K562 (cell line): ENCODE measurements at regions not wholly inside any gene's neighbourhood (a gene's known extent, or its start where the extent isn't known, plus 50 kb on each side); places are given as distances from the start of the nearest gene placed in this dataset.

ENCODE experiments used
- ATAC-seq: fragments of 200-7000 bp; cut with Tn5 transposase; 3 replicates; pipeline ENCODE4 v1.9.1; 2020; ENCODE audit warnings: moderate library complexity
- BruUV-seq: library from RNA; stranded (reverse); fragments of 400-500 nt; replicated peaks from 2 replicates; lab custom pipeline; 2021; lab: Mats Ljungman, UMichigan
- CTCF ChIA-PET: fragments of 300-600 bp; formaldehyde crosslinking; extraction: SDS; loops from one replicate; lab custom pipeline; 2021; ENCODE audit warnings: low intra/inter-chr PET ratio; lab: Yijun Ruan, JAX
- POLR2A ChIA-PET: fragments of 300-600, 350-650 bp; sonication (Branson Sonifier 250); formaldehyde crosslinking; extraction: SDS; loops from one replicate; lab custom pipeline; 2021; ENCODE audit warnings: antibody characterized with exemption, inconsistent platforms; lab: Yijun Ruan, JAX
- DNase-seq, 4 experiments: peaks; one replicate each; pipeline versions ENCODE4 v3.0.0 to v3.0.0-alpha.2; 2011 to 2018; ENCODE audit warnings: low spot score in 3 of 4, mixed read lengths in 3 of 4; ENCODE audit errors: extremely low read depth in 1 of 4
- FAIRE-seq: peaks from 2 replicates; lab custom pipeline; 2011; peaks lifted over from hg19 to GRCh38; lab: Jason Lieb, UNC
- H2AFZ ChIP-seq: 2 replicates; pipeline ENCODE4 v1.6.0; 2011; ENCODE audit warnings: low read depth, low read length, control low read depth, inconsistent platforms
- H3K27ac ChIP-seq: fragments of 200-600 bp; 3 replicates; pipeline ENCODE4 v1.8.0; 2011; ENCODE audit warnings: low read depth, mild to moderate bottlenecking, control low read depth, inconsistent platforms, low read length, moderate library complexity, mixed read lengths; ENCODE audit errors: extremely low read depth
- H3K27me3 ChIP-seq, 2 experiments: fragments of 300-600 bp in 1 of 2; 2 replicates in 1 of 2; 3 replicates in 1 of 2; pipeline versions ENCODE4 v1.6.0 to v1.8.0; 2011; ENCODE audit warnings: inconsistent platforms in 2 of 2, low read length in 2 of 2, mild to moderate bottlenecking in 1 of 2, mixed read lengths in 1 of 2, moderate library complexity in 1 of 2; ENCODE audit not compliant: control insufficient read depth in 2 of 2, insufficient read depth in 2 of 2
- H3K36me3 ChIP-seq: fragments of 300-600 bp; 3 replicates; pipeline ENCODE4 v1.8.0; 2011; ENCODE audit warnings: mild to moderate bottlenecking, low read length, inconsistent platforms; ENCODE audit not compliant: control insufficient read depth, insufficient read depth
- H3K4me1 ChIP-seq, 2 experiments: fragments of 200-600 bp in 1 of 2; replicated peaks in 1 of 2; 2 replicates in 1 of 2; 3 replicates in 1 of 2; pipeline versions ENCODE4 v1.5.1 to v1.8.0; 2011; ENCODE audit warnings: inconsistent platforms in 2 of 2, low read length in 2 of 2, mild to moderate bottlenecking in 1 of 2, mixed read lengths in 1 of 2, moderate library complexity in 1 of 2; ENCODE audit not compliant: control insufficient read depth in 2 of 2, insufficient read depth in 2 of 2
- H3K4me2 ChIP-seq: 2 replicates; pipeline ENCODE4 v1.6.1; 2011; ENCODE audit warnings: low read length, control low read depth, inconsistent platforms, mixed read lengths; ENCODE audit not compliant: insufficient read depth
- H3K4me3 ChIP-seq: fragments of 200-600 bp; sonication (generic), shearing (Covaris generic); 2 replicates; pipeline ENCODE4 v1.5.1; 2016; ENCODE audit warnings: control low read depth, inconsistent platforms
- H3K79me2 ChIP-seq: fragments of 200-600 bp; 3 replicates; pipeline ENCODE4 v1.8.0; 2011; ENCODE audit warnings: low read length, inconsistent platforms; ENCODE audit not compliant: control insufficient read depth, insufficient read depth
- H3K9ac ChIP-seq, 2 experiments: 2 replicates each; pipeline versions ENCODE4 v1.6.0 to v1.6.1; 2011; ENCODE audit warnings: low read depth in 2 of 2, low read length in 2 of 2, control low read depth in 1 of 2, inconsistent platforms in 1 of 2, mild to moderate bottlenecking in 1 of 2, mixed read lengths in 1 of 2; ENCODE audit not compliant: insufficient read depth in 1 of 2
- H3K9me1 ChIP-seq: one replicate; pipeline ENCODE4 v1.6.0; 2011; ENCODE audit warnings: inconsistent platforms, mild to moderate bottlenecking, low read length, moderate library complexity; ENCODE audit not compliant: control insufficient read depth, insufficient read depth
- H3K9me3 ChIP-seq: replicated peaks from 2 replicates; pipeline ENCODE4 v1.5.1; 2011; ENCODE audit warnings: low read depth, low read length, inconsistent platforms; ENCODE audit not compliant: control insufficient read depth, insufficient read depth
- H4K20me1 ChIP-seq: replicated peaks from 2 replicates; pipeline ENCODE4 v1.6.1; 2011; ENCODE audit warnings: low read length, inconsistent platforms, mixed read lengths; ENCODE audit not compliant: control insufficient read depth, insufficient read depth
- FOSL1 ChIP-seq: fragments of 200-800 bp; sonication (Bioruptor generic); conservative IDR thresholded peaks from 2 replicates; pipeline ENCODE4 v1.6.1; 2016; ENCODE audit warnings: missing genetic modification characterization, missing compliant biosample characterization
- HNRNPL ChIP-seq: fragments of 200-400 bp; formaldehyde crosslinking; IDR thresholded peaks from 2 replicates; pipeline ENCODE4 v1.6.1; 2017; ENCODE audit warnings: low read depth, mild to moderate bottlenecking, low read length
- KDM2B ChIP-seq: fragments of 250-450 bp; sonication (Bioruptor Pico); IDR thresholded peaks from 2 replicates; pipeline ENCODE4 v1.8.0; 2021; ENCODE audit warnings: mild to moderate bottlenecking, moderate library complexity
- KDM4B ChIP-seq, 2 experiments: fragments of 450-650 bp in 1 of 2; sonication (generic) in 1 of 2; IDR thresholded peaks; 2 replicates each; pipeline ENCODE4 v1.6.1; 2016 to 2017; ENCODE audit warnings: borderline replicate concordance in 2 of 2, antibody characterized with exemption in 1 of 2, low read depth in 1 of 2, mild to moderate bottlenecking in 1 of 2
- NFE2 ChIP-seq: IDR thresholded peaks from 2 replicates; pipeline ENCODE4 v1.6.1; 2014; ENCODE audit warnings: antibody characterized with exemption, low read depth
- POLR2G ChIP-seq: fragments of 200-400 bp; formaldehyde crosslinking; IDR thresholded peaks from 2 replicates; pipeline ENCODE4 v1.6.1; 2017; ENCODE audit warnings: low read depth, mild to moderate bottlenecking, antibody characterized with exemption, low read length, moderate library complexity
- SOX6 ChIP-seq: fragments of 450-650 bp; IDR thresholded peaks from 2 replicates; pipeline ENCODE4 v1.6.1; 2014; ENCODE audit warnings: mild to moderate bottlenecking
- SPI1 ChIP-seq: IDR thresholded peaks from 2 replicates; pipeline ENCODE4 v1.6.1; 2011; ENCODE audit warnings: low read depth, low read length, control low read depth, borderline replicate concordance
- ZNF668 ChIP-seq: fragments of 250-450 bp; sonication (Bioruptor Pico); IDR thresholded peaks from 2 replicates; pipeline ENCODE4 v1.8.0; 2022; ENCODE audit warnings: mild to moderate bottlenecking, inconsistent platforms
- WGBS: fragments of 100-300 bp; shearing (Covaris generic); methylation state at CpG from one replicate; pipeline ENCODE4 v1.1.6; 2016; ENCODE audit warnings: low coverage, mixed read lengths; ENCODE audit not compliant: insufficient coverage; ENCODE audit errors: missing lambda C conversion rate; 5-methylcytosine and 5-hydroxymethylcytosine counted together
- in situ Hi-C: fragments of 300-500 bp; cut with MboI; formaldehyde crosslinking; loops from 4 replicates; pipeline ENCODE4 v1.15.0; 2018; ENCODE audit warnings: inconsistent platforms, mixed read lengths
- intact Hi-C: fragments of 100-400 bp; cut with micrococcal nuclease; formaldehyde crosslinking; loops from 2 replicates; pipeline ENCODE4 v1.14.2; 2022
- TF ChIP-seq, protein P1 (sequence below), 3 experiments: fragments of 200-800 bp in 1 of 3; sonication (Bioruptor generic) in 1 of 3; sonication (generic) in 1 of 3; formaldehyde crosslinking in 1 of 3; IDR thresholded peaks; 2 replicates each; pipeline versions ENCODE4 v1.6.1 to v1.8.0; 2016 to 2022; ENCODE audit warnings: mild to moderate bottlenecking in 2 of 3, missing compliant biosample characterization in 2 of 3, missing genetic modification characterization in 2 of 3, missing genetic modification reagents in 1 of 3
- TF ChIP-seq, protein P2 (sequence below), 2 experiments: fragments of 450-650 bp in 1 of 2; sonication (generic) in 1 of 2; formaldehyde crosslinking; conservative IDR thresholded peaks; 2 replicates each; pipeline versions ENCODE4 v1.4.0 to v1.8.1; 2020 to 2022; ENCODE audit warnings: mild to moderate bottlenecking in 1 of 2, missing genetic modification reagents in 1 of 2
- TF ChIP-seq, protein P3 (sequence below), 2 experiments: IDR thresholded peaks; 2 replicates each; pipeline ENCODE4 v1.6.1; 2011; ENCODE audit warnings: borderline replicate concordance in 1 of 2, control low read depth in 1 of 2, low read depth in 1 of 2, low read length in 1 of 2, mild to moderate bottlenecking in 1 of 2, mixed read lengths in 1 of 2, moderate library complexity in 1 of 2; ENCODE audit not compliant: insufficient read depth in 1 of 2, insufficient read length in 1 of 2, poor library complexity in 1 of 2, severe bottlenecking in 1 of 2; ENCODE audit errors: extremely low read depth in 1 of 2

DNA sequence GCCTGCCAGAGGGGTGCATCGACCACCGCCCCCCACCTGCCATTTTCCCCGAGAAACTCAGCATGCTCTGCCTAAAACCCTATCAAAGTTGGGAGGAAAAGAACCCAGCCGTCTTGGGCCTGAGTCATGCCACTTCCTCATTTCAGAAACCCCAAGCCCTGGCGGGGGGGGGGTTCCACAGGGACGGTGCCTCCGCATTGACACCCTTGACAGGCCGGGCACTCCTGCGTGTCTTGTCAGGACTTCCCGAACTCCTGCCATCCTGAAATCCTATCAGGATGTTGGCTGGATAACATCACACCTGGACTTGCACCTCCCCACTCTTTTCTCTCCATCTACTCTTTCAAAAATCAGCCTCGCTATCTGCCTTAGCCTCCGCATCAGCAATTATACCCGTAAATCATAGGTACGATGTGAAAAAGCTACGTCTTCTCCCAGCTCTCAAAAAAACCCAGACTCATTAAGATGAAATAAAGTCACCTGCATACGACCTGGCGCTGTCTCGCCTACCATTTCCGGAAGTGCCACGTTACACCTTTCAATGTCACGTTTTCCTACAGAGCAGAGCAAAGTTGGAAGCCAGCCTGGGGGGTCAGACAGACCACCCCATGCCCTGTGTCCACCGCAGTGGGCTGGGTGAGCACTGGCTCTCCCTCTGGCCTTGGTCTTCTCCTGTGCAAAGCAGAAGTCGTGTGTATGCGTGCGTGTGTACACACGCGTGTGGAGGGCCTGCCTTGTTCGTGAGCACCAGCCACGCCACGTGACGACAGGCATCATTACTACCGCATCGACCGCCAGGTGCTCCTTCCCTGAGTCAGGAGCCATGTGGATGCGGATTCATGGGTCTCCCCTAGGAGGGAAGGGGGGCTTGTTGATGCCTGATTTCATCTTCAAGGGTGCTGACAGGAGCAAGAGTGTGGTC is 96.7 kb downstream of the RFLNA start (continued):
- TF ChIP-seq, protein P1, sequence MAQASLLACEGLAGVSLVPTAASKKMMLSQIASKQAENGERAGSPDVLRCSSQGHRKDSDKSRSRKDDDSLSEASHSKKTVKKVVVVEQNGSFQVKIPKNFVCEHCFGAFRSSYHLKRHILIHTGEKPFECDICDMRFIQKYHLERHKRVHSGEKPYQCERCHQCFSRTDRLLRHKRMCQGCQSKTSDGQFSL (CRISPR knock-in tag; IDR thresholded peaks at IDR 0.05): peak; percentile 96
- TF ChIP-seq, protein P1 (tag; IDR thresholded peaks at IDR 0.05): no peak
- peak; percentile 40; the same call in 1 of the 2 replicates for TF ChIP-seq NFE2

DNA sequence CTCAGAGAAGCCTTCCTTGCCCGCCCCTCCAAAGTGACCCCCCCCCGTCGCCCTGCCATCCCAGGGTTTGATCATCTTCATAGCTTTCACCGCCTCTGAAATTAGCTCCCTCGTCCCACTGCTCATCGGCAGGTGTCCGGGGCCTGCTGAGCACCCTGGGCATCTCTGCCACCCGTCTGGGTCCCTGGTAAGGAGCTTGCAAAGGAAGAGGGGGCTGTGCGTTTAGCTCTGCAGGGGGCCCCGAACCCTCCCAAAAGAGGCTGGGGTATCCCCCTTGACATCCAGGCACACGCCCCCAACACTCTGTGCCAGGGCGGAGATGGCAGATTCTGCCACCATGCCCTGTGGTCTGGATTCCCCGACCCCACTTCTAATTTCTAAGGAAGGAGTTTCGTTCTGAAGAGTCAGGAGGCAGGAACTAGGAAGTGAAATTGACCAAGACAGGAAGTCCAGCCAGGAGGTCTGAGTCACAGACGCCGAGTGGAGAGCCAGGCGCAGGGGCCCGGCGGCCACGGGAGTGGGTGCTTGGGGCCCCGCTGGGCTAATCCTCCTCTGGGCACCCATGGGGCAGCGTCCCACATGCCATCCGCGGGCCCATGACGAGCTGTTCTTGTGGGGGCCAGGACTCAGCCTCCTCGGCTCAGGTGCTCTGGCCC is 95.7 kb downstream of the RFLNA start:
- H3K9me1 ChIP-seq: no peaks in the 10 kb centered on the region
- intact Hi-C loops: no loop called here
- H3K79me2 ChIP-seq: no peaks in the 10 kb centered on the region
- ChIA-PET POLR2A (interaction anchor here (1.4 kb wide), 1 partner anchor 8 kb away, joined by 4 read pairs; no protein-coding TSS in a partner anchor), CTCF (no interaction called here)
- FAIRE-seq (no peak), ATAC-seq (no peak), DNase-seq (no peak)
- no peak overlapping the region for H2AFZ ChIP-seq
- no peaks in the 10 kb centered on the region for H3K27me3 ChIP-seq
- 72% methylated on average over 19 of the region's 26 CpGs for WGBS
- no TSS peak for BruUV-seq
- TF ChIP-seq FOSL1 (tag) (0 out of 2 replicates have a peak, but pooled peaks have one; percentile 9), KDM4B (IDR thresholded peaks at IDR 0.05; ENCODE audit: borderline replicate concordance in 2 of 2, low read depth in 1 of 2) (no peak), KDM2B (no peak), SOX6 (no peak), HNRNPL (no peak), SPI1 (peak; percentile 36; the same call in 1 of the 2 replicates), ZNF668 (CRISPR knock-in tag) (no peak), POLR2G (peak; percentile 41; the same call in 1 of the 2 replicates)
- TF ChIP-seq, protein P2, sequence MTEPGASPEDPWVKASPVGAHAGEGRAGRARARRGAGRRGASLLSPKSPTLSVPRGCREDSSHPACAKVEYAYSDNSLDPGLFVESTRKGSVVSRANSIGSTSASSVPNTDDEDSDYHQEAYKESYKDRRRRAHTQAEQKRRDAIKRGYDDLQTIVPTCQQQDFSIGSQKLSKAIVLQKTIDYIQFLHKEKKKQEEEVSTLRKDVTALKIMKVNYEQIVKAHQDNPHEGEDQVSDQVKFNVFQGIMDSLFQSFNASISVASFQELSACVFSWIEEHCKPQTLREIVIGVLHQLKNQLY (CRISPR knock-in tag; conservative IDR thresholded peaks at IDR 0.05): no peak
- TF ChIP-seq, protein P3, sequence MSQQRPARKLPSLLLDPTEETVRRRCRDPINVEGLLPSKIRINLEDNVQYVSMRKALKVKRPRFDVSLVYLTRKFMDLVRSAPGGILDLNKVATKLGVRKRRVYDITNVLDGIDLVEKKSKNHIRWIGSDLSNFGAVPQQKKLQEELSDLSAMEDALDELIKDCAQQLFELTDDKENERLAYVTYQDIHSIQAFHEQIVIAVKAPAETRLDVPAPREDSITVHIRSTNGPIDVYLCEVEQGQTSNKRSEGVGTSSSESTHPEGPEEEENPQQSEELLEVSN (IDR thresholded peaks at IDR 0.05; ENCODE audit: borderline replicate concordance in 1 of 2, extremely low read depth in 1 of 2, insufficient read depth in 1 of 2, insufficient read length in 1 of 2, low read depth in 1 of 2, low read length in 1 of 2, poor library complexity in 1 of 2, severe bottlenecking in 1 of 2): no peak
- peaks cover 4 to 64% of the 10 kb centered on the region in 2 experiments for H3K4me1 ChIP-seq
- H3K4me2 ChIP-seq: no peak overlapping the region
- peaks cover 27% of the 10 kb centered on the region; the same call in 2 of the 3 replicates for H3K36me3 ChIP-seq
- H3K9me3 ChIP-seq: no peaks in the 10 kb centered on the region
- peak overlapping the region; percentile 42; the same call in 2 of the 3 replicates for H3K27ac ChIP-seq
- no peaks in the 10 kb centered on the region; the same call in 1 of the 2 replicates for H4K20me1 ChIP-seq
- H3K4me3 ChIP-seq: no peak overlapping the region
- H3K9ac ChIP-seq: peak overlapping the region in 1 of 2 experiments; percentile 43; a peak in 2 of 4 replicates
- in situ Hi-C loops: no loop called here
